Activated T-cell treated with anti-CD3 and anti-CD28 coated beads, Interleukin-2, amount 50 U/mL, for 4 hours (primary cell): ENCODE measurements at regions not wholly inside any gene's neighbourhood (a gene's known extent, or its start where the extent isn't known, plus 50 kb on each side); places are given as distances from the start of the nearest gene placed in this dataset.

Experiments
- ATAC-seq, 2 donors: fragments of 200-7000 bp; cut with Tn5 transposase; one replicate each; pipeline ENCODE4 v1.10.0; 2021
- DNase-seq: peaks from one replicate; pipeline ENCODE4 v3.0.0-alpha.2; 2020
- H3K27me3 Mint-ChIP-seq: one replicate; pipeline ENCODE4 v1.8.0; 2021; ENCODE audit warnings: low read depth, mixed read lengths
- H3K36me3 Mint-ChIP-seq: one replicate; pipeline ENCODE4 v1.8.0; 2022; ENCODE audit warnings: mixed read lengths; ENCODE audit not compliant: insufficient read depth
- H3K4me1 Mint-ChIP-seq: one replicate; pipeline ENCODE4 v1.8.0; 2021; ENCODE audit warnings: low read depth, mixed read lengths
- H3K4me3 Mint-ChIP-seq: one replicate; pipeline ENCODE4 v1.8.0; 2021; ENCODE audit warnings: mild to moderate bottlenecking, moderate library complexity, mixed read lengths
- H3K9me3 Mint-ChIP-seq: one replicate; pipeline ENCODE4 v1.8.0; 2021; ENCODE audit warnings: mixed read lengths

DNA sequence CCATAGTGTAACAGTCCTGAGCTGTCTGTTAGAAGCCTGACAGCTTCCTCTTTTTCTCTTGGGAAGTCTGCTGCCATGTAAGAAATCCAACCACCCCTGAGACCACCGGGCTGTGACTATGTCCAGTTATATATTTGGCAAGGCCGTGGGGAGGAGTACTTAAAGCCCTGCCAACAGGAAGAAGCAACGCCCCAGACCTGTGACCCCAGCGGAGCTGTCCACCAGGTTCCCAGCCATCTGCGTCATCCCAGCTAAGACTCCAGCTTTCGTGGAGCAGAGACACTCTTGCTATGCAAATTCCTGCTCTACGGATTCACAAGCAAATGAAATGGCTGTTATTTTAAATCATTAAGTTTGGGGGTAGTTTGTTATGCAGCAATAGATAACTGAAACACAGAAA lies 417.3 kb downstream of the TLE4 start:
- DNase-seq (no peak), ATAC-seq (no peak)
- H3K9me3 Mint-ChIP-seq, result no peaks in the 10 kb centered on the region
- H3K36me3 Mint-ChIP-seq, result no peaks in the 10 kb centered on the region
- no peak overlapping the region for H3K4me3 Mint-ChIP-seq
- H3K27me3 Mint-ChIP-seq, result no peaks in the 10 kb centered on the region
- no peaks in the 10 kb centered on the region for H3K4me1 Mint-ChIP-seq

DNA sequence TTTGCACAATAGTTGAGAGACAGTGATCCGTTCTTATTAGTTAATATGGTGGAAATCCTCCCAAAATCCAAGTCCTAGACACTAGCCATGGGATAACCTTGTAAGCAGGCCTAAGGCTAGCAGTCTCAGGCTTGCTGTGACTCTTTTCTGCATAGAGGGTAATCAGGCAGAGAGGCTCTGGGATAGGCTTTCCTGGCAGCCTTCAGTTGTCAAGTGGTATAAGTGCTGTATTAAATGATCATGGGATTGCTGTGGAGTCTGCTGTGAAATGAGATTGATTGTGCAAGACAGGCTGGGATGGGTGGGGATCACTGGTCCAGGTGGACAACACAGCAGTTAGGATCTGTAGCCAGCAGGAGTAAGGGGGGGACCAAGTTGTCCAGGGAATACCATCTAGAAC lies 416.4 kb downstream of the TLE4 start:
- Mint-ChIP-seq H3K36me3 (no peaks in the 10 kb centered on the region), H3K9me3 (no peaks in the 10 kb centered on the region), H3K4me3 (no peak overlapping the region), H3K27me3 (no peaks in the 10 kb centered on the region), H3K4me1 (no peaks in the 10 kb centered on the region)
- DNase-seq (no peak), ATAC-seq (no peak)

DNA sequence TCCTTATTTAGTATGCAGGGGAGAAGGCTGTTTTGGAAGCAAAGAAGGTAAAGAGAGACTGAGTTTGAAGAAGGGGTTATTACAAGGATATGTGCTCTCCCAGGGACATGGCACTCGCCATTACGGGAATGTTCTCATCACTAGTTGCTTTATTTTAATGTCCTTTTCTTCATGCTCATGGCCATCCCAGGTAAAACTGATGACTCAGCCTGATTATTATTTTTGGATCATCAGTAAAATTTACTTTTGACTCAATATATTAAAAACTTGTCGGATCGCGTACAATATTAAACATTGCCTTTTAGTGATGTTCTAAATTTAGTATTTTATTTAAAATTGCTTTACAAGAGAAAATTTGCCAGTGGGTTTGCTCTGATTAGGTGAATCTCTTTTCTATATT lies 414.7 kb downstream of the TLE4 start:
- no peak overlapping the region for H3K4me3 Mint-ChIP-seq
- ATAC-seq (no peak), DNase-seq (no peak)
- H3K36me3 Mint-ChIP-seq, result no peaks in the 10 kb centered on the region
- H3K9me3 Mint-ChIP-seq, result no peaks in the 10 kb centered on the region
- H3K4me1 Mint-ChIP-seq, result no peaks in the 10 kb centered on the region
- H3K27me3 Mint-ChIP-seq, result peaks cover 7% of the 10 kb centered on the region

DNA sequence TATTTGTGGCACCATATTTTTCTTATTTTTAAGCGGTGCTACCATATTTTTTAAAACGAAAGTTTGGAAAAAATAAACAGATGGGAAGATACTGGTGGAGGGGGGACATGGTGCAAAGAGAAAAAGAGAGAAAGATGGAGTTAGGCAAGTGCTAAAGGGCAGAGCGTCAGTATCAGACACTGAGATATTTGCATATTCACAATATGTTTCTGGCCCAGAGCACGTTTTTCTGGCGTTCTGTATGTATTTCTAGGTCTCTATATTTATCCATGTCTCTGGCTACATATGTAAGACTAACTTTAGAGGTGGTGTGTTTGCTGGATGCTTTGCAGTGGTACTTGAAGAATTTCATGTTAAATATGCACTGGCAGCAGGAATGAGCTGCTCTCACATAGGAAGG lies 414.0 kb downstream of the TLE4 start:
- H3K36me3 Mint-ChIP-seq, result no peaks in the 10 kb centered on the region
- H3K9me3 Mint-ChIP-seq, result no peaks in the 10 kb centered on the region
- ATAC-seq (no peak), DNase-seq (no peak)
- H3K27me3 Mint-ChIP-seq, result peaks cover 11% of the 10 kb centered on the region
- H3K4me3 Mint-ChIP-seq, result no peak overlapping the region
- no peaks in the 10 kb centered on the region for H3K4me1 Mint-ChIP-seq

DNA sequence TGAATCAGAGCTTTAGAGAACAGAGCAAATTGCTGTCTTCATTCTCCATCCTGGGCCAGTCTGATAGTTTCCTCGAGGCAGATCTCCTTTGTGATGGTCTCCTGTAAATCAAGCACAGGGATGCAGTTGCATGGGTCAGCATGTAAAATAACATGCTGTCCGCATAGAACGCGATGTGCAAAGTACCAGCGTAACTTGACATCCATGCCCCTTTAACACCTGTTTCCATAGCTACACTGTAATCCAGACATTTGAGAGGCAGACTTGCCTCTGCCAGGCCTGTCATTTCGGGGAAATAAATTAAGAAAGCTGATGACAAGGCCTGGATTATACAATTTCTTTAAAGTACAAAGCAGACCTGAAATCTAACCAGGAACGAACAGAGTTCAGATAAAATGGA lies 413.5 kb downstream of the TLE4 start:
- Mint-ChIP-seq H3K36me3 (no peaks in the 10 kb centered on the region), H3K4me3 (no peak overlapping the region), H3K4me1 (no peaks in the 10 kb centered on the region), H3K27me3 (peaks cover 11% of the 10 kb centered on the region), H3K9me3 (no peaks in the 10 kb centered on the region)
- ATAC-seq (no peak), DNase-seq (no peak)

DNA sequence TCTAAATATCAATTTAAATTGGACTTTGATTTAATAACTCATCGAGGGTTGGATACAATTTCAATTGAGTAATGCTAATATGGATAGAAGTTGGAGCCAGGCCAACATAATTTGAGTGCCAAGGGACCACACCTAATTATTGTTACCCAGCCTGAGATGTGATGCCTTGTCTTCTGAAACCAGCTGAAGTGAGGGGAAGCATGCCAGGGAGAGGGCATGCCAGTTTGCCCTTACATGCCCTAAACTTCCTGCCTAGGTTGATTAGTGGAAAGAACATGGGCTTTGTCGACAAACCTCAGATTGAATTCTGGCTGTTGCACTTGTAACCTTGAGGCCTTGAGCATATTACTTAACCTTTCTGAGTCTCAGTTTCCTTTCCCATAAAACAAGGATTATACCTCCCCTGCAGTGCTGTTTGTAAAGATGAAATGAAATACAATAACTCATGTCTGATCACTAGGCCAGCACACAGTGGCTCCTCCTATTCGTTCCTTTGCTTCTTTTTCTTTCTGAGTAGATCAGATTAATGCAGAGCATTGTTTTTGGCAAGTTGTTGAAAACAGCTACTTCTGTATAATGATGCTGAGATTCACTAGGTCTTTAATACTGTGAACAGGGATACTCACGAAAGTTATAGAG lies 412.8 kb downstream of the TLE4 start:
- Mint-ChIP-seq H3K4me3 (no peak overlapping the region), H3K4me1 (no peaks in the 10 kb centered on the region), H3K27me3 (peaks cover 11% of the 10 kb centered on the region), H3K36me3 (no peaks in the 10 kb centered on the region), H3K9me3 (no peaks in the 10 kb centered on the region)
- no peak for DNase-seq
- ATAC-seq, result no peak

DNA sequence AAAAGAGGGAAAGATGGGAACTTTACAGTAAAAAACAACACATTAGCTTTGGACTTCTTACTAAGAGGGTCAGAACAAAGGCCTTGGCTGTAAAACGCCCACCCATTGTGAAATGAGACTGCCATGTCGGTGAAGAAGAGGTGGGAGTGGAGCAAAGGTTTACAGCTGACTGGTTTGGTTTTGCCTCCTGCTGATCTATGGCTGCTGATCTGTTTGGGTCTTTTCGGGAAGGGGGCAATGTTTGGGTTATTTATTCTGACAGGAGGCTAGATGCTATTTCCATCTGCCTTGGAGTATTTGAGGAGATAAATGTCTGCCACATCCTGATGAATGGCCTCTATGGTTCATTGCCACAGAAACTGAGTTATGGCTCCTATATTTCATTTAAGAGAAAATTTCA lies 408.7 kb downstream of the TLE4 start:
- DNase-seq (no peak), ATAC-seq (no peak)
- Mint-ChIP-seq H3K36me3 (no peaks in the 10 kb centered on the region), H3K9me3 (no peaks in the 10 kb centered on the region), H3K4me1 (no peaks in the 10 kb centered on the region), H3K4me3 (no peak overlapping the region), H3K27me3 (peaks cover 21% of the 10 kb centered on the region)

DNA sequence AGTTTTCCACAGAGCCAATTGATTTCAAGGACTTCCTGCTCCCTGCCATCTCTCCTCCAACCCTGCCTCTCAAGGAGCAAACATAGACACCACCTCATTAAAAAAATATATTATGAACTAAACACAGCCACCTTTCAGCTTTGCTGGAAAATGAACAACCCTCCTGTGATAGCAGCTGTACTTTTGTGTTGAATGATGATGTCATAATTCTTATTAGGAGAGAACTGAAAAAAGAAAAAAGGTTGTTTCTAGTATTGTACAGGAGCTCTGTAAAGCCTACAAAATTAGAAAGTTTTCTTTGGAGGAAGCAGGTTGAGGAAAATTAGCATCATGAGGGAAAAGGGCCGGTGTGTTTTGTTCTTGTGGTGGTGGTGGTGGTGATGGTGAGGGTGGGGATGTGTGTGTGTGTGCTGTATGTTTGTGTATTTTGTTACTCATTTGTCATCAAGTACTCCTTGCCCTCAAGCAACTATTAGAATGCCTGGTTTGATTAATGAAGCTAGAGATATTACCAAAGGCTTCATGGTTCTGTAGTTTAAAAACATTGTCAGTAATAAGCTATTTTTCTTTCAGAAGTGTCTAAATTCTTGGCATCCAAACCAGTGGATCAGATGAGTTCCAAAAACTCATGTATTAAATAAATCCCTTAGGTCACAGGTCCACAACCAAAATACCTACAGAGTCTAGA lies 405.9 kb downstream of the TLE4 start:
- no peaks in the 10 kb centered on the region for H3K9me3 Mint-ChIP-seq
- peaks cover 21% of the 10 kb centered on the region for H3K27me3 Mint-ChIP-seq
- H3K4me1 Mint-ChIP-seq, result no peaks in the 10 kb centered on the region
- H3K4me3 Mint-ChIP-seq, result no peak overlapping the region
- ATAC-seq (no peak), DNase-seq (no peak)
- no peaks in the 10 kb centered on the region for H3K36me3 Mint-ChIP-seq

DNA sequence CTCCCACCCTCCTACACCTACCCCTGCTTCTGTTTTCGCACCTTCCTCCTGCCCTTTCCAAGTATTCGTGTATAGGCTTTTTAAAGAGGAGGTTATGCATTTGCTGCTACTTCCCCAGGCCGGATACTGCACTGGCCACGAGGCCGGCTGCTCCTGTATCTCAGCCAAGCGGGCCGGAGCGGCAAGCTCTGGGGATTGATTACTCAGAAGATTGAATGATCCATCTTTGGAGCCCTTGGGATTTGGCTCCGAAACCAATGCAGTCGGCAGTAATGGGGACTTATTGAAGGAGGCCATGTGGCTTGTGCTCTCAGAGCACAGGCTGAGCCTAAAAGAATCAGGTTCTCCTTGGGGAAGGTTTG lies 405.3 kb downstream of the TLE4 start:
- Mint-ChIP-seq H3K36me3 (no peaks in the 10 kb centered on the region), H3K4me1 (no peaks in the 10 kb centered on the region), H3K4me3 (no peak overlapping the region), H3K27me3 (peaks cover 16% of the 10 kb centered on the region), H3K9me3 (no peaks in the 10 kb centered on the region)
- ATAC-seq (no peak), DNase-seq (no peak)

DNA sequence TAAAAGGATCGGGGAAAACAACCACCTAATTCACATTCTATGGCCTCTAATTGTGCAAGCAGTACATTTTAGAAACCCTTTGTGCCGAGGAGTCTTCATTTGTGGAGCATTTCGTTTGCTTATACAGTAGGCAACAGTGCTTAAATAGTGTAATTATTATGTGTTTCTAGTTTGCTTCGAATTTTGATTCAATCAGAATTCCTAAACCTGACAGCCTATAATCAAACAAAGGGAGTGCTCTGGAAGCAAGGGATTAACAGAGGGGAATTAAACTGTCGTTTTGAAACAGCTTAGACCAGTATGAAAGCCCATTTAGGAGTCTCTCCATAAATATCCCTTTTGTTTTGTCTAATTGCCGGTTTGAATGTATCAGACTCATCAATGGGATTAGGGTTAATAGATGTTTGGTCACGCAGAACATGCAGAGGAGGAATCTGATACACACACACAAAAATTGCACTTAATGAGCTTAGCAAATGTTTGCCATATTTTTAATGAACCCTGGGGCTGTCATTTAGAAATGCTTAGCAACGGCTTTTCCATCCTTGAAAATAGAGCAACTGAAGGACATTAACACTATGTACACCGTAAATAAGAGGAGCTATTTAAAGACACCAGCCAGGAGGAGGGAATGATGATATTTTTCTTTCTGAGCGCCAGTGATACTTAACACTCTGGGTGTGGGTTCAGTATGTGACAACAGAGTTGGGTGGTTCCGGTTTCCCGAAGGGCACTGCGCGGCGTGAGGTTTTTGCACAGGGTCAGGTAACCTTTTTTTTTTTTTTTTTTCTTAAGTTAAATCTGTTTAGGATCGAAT lies 404.7 kb downstream of the TLE4 start:
- no peaks in the 10 kb centered on the region for H3K9me3 Mint-ChIP-seq
- no peak for ATAC-seq
- H3K27me3 Mint-ChIP-seq, result peaks cover 13% of the 10 kb centered on the region
- no peaks in the 10 kb centered on the region for H3K4me1 Mint-ChIP-seq
- H3K36me3 Mint-ChIP-seq, result no peaks in the 10 kb centered on the region
- H3K4me3 Mint-ChIP-seq, result no peak overlapping the region
- DNase-seq, result no peak

DNA sequence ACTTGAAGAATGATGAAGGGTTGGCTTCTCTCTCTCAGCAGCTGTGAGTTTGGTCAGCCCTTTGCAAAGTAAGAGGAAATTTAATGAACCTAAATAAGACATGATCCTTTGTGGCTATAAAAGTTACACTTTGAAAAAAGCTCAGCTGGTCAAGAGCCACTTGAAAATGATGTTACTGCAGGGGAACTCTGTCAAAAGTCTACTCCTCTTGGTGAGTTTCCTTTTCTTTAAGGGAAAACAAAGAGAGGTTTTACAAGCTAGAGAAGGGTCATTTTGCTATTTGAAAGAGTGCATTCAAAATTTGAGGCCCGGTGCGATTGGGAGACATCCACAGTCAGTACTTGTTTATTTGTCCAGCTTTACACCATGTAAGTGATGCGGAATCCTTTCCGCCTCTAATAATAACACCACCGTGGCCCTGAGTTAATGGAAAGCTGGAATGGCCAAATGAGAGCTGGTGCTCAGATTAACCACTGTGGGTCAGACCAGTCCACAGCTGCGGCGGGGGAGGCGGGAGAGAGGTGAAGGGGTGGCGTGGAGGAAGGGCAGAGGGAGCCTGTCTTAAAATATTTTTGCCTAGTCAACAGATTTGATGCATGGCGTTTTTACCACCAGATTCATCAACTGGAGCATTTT lies 404.0 kb downstream of the TLE4 start:
- no peak for ATAC-seq
- Mint-ChIP-seq H3K4me1 (no peaks in the 10 kb centered on the region), H3K4me3 (no peak overlapping the region)

DNA sequence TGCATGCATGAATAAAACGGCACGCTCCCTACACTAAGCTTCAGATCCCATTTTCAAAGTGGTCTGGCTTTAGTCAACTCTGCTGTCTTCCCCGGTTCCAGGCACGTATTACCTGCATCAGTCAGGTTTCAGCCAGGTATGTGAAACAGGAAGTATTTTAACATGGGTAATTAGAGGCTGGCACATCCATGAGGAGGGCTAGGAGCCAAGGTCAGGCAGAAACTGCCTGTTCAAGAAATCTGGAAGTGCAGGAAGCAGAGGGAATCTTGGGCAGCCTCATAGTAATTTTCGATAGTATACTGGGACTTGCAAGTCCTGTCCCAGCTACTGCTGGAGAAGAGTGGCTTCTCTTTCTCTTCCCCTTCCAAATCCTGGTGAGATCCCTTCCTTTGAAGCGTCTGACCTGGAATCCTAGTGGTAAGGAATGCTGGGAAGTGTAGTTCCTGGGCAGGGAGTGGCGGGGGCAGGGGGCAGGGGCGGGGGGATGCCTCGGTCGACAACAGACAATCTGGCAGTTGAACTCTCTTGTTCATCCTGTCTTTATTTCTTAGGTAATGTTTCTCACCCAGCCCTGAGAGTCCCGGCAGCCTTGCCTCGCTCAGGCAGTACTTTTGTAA lies 403.1 kb downstream of the TLE4 start:
- H3K36me3 Mint-ChIP-seq, result no peaks in the 10 kb centered on the region
- peaks cover 10% of the 10 kb centered on the region for H3K27me3 Mint-ChIP-seq
- H3K4me1 Mint-ChIP-seq, result no peaks in the 10 kb centered on the region
- H3K9me3 Mint-ChIP-seq, result no peaks in the 10 kb centered on the region
- ATAC-seq (no peak), DNase-seq (no peak)
- no peak overlapping the region for H3K4me3 Mint-ChIP-seq

More for the DNA sequence above, 404.0 kb downstream of the TLE4 start:
- DNase-seq, result no peak
- H3K27me3 Mint-ChIP-seq, result peaks cover 10% of the 10 kb centered on the region
- no peaks in the 10 kb centered on the region for H3K9me3 Mint-ChIP-seq
- no peaks in the 10 kb centered on the region for H3K36me3 Mint-ChIP-seq

DNA sequence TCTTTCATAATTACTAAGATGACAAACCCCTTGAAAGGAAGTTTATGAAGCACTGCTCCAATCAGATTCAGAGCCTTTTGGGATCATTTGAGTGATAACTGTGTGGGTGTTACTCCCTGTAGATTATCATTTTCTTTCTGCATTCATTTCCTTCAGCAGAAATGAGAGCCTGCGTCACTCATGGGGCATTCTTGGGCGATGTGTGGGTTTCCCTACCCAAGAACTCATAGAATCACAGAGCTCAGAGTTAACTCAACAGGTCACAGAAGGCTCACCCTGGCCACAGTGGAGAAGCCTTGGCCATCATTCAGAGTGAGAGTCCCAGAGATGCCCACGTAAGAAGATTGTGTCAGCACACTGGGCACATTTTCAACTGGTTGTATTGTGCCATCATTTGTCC lies 401.9 kb downstream of the TLE4 start:
- Mint-ChIP-seq H3K9me3 (no peaks in the 10 kb centered on the region), H3K4me1 (no peaks in the 10 kb centered on the region), H3K27me3 (peaks cover 11% of the 10 kb centered on the region), H3K36me3 (no peaks in the 10 kb centered on the region), H3K4me3 (no peak overlapping the region)
- no peak for ATAC-seq
- no peak for DNase-seq

DNA sequence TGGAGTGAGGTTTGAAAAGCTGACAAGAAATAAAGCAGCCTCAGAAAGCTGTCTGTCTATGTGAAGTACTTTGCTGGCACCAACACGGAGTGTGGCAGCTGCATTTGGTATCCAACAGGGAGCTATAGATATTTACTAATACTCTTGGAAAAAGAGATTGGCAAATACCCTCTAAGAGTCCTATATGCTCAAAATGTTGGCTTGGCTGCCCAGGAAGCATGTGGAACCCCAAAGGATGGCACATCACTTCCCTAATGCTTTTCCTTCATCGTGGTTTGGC lies 398.3 kb downstream of the TLE4 start:
- Mint-ChIP-seq H3K27me3 (peaks cover 12% of the 10 kb centered on the region), H3K9me3 (no peaks in the 10 kb centered on the region), H3K36me3 (no peaks in the 10 kb centered on the region), H3K4me1 (no peaks in the 10 kb centered on the region), H3K4me3 (no peak overlapping the region)
- ATAC-seq (no peak), DNase-seq (no peak)
